ENCODE measurements at regions not wholly inside any gene's neighbourhood (a gene's known extent, or its start where the extent isn't known, plus 50 kb on each side); places are given as distances from the start of the nearest gene placed in this dataset.

- no peak for DNase-seq (ENCODE audit: low spot score)
Measured at GRCh38 chr3:56985460-56985859, 75.0 kb upstream of the SPATA12 start.

DNA sequence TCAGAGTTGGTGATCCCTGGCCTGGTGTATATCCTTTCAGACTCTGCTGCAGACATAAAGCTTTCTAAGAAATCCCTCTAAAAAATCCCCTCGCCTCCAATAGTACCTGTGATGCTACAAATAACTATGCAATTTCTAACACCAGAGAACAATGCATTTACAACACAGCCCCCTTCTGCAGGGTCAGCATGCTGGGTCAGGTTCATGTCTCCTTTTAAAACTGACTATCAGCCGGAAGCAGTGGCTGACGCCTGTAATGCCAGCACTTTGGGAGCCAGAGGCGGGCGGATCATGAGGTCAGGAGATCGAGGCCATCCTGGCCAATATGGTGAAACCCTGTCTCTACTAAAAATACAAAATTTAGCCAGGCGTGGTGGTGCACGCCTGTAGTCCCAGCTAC lies 77.0 kb upstream of the SPATA12 start:
- DNase-seq (ENCODE audit: low spot score) = no peak

DNA sequence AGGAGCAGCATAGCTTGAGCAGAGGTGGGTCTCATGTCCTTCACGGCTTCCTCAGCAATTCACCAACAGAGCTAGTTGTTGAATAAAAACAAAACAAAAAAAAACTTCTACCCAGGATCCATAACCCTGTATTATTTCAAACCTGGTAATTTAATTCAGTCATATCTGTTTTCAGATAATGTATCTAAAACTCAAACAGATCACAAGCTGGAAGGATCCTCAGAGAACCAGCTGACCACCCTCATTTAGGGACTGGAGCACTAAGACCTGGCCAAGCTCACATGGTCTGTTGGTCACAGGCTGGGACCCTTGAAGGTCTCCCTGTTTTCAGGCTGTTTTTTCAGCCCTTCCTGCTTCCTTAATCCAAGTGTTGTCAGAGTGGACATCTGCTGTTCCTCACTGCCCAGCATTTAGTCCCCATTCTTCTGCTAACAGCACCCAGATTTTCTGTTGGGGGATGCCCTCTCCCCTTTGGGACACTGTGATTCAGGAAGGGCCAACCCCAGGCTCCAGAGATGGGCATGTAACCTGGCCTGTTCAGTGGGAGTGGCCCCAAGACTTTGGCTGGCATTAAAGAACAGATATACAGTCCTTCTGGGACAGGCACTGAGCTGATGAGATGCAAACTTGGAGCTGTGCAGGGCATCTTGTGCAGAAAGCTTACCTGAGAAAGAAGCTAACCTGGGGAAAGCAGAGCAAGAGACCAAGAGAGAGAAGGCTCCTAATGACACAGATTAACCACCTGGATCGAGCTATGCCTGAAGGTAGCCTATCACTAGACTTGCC lies 78.8 kb upstream of the SPATA12 start:
- DNase-seq (ENCODE audit: low spot score) = no peak

DNA sequence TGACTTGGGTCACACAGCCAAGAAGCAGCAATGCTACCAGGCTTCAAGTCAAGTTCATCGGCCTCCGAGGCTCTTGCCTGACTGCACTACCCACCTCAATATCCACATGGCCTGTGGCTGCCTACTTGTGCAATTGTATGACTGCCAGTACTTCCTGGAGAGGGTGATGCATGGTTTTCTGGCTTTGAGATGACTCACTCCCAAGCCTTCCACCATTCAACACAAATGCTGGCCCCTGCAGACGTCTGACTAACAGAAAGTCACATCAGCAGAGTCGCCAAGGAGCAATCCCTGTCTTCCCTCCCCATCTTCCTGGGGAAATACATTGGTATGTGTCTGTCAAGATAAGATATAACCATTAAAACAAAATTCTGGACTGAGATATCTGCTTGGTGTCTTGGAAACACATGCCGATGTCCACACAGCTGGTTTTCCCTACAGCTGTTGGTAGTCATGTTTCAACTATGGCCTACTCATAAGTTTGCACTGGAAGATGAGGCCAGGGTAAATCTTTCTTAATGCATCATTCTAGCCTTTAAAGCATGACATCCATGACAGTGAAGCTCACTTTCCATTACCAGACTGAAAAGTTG lies 79.6 kb upstream of the SPATA12 start:
- peak; percentile 56 for DNase-seq (ENCODE audit: low spot score)

GRCh38 chr3:56980243-56980642 lies 80.2 kb upstream of the SPATA12 start:
- DNase-seq (ENCODE audit: low spot score) = no peak

DNA sequence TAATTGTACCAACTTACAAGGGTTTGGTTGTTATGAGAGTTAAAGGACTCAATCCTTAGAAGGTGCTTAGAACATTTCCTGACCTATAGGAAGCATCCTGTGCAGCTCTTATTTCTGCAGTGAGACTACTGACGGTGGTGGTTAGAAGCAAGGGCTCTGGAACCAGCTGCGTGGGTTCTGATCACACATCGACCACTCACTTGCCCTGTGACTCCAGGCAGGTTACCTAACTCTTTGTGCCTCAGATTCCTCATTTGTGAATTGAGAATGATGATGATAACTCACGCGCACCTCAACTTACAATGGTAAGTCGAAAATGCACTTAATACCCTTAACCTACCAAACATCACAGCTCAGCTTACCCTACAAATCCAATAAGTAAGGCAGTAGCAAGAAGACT lies 80.7 kb upstream of the SPATA12 start:
- DNase-seq (ENCODE audit: low spot score) = no peak

DNA sequence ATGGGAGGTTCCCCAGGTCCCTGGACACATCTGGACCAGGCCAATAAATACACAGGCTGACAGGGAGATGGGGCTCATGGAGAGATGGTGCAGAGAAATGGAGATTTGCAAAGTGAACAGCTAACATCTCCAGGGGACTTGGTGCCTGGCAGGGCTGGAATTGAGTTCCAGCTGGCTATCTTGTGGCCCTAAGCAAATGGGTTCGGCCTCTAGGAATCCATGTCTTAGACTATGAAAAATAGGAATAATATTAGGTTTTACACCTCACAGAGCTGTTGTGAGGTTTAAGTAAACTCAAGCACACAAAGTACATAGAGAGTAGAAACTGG lies 82.9 kb upstream of the SPATA12 start:
- no peak for DNase-seq (ENCODE audit: low spot score)

DNA sequence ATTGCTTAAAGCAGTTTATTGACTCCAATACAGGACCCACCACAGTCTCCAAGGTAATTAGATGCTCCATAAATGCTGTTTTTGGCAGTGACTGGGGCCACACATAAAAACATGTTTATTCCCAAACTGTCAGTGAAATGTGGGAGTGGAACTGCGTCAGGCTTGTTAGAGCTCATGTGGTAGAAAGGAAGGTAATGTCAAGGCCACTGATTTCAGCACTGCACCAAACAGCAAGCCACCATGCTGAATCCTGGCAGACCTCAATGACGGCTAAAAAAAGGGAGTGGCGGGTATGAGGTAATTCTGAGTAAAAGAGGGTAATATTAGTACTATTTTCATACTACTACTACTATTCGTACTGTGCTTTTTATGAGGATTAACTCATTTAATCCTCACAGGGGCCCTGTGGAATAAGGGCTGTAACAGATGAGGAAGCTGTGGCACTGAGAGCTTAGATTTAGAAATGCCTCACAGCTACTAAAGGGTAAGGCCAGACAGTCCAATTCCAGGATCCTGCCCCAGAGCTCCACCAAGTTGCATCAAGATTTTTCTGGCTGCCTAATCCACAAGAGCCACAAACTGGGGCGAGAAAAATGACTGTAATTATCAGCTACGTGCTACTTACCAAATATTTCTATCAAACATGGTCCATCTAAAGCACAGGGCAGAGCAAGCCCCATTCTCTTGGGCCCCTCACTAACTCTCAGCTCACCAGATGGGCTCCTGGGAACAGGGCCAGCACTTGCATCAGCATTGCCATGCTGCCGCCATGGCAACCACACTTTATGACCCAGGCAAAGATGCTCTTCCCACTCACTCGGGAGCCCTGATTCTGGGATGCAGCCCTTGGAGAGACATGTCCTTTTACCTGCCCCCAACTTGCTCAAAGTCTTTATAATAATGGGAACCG lies 83.6 kb upstream of the SPATA12 start:
- no peak for DNase-seq (ENCODE audit: low spot score)

DNA sequence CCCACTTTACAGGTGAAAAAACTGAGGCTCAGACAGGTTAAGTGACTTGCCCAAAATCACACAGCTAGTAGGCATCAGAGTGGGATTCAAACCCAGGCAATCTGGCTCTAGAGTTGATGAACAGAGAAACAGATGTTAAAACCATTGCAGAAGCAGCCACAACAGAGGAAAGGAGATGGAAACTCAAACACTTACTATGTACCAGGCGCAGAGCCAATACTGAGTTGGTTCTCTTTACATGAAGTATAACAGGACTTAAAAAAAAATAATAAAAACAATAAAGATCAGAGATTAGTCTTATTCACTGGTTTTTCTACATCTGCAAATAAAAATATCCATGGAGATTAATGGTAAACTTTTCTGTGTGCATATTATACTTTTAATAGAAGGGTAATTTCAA lies 84.9 kb upstream of the SPATA12 start:
- no peak for DNase-seq (ENCODE audit: low spot score)

DNA sequence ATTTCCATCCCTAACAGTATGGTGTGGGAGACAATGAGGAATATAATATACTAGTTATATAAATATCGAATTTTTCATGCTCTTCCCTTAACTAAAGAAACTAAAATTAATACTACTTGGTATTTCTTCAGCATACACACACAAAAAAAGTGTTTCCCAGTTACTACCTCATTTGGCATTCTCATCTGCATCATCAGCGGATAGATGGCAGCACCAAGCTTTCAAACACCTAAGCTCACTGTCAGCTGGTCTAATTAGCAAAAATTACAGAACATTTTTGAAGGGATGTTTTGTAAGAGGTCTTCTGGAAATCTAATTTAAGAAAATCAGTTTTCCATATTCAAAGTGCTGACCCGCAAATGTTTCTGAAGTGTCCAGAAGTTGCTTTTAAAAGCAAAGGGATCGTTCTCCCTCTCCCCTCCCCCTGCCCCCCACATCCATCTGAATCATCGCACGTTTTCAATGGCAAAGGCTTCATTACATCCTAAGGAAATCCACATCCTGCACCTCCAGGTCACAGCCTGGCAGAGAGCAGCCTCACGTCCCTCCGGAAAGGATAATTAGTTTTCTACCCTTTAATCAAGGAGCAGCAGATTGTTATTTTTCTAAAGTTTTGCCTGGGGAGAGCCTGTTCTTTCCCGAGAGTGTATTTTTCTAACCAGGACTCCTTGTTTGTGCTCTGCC lies 86.1 kb upstream of the SPATA12 start:
- no peak for DNase-seq (ENCODE audit: low spot score)

- DNase-seq (ENCODE audit: low spot score) = no peak
Measured at GRCh38 chr3:56971816-56972215, 88.6 kb upstream of the SPATA12 start.

DNA sequence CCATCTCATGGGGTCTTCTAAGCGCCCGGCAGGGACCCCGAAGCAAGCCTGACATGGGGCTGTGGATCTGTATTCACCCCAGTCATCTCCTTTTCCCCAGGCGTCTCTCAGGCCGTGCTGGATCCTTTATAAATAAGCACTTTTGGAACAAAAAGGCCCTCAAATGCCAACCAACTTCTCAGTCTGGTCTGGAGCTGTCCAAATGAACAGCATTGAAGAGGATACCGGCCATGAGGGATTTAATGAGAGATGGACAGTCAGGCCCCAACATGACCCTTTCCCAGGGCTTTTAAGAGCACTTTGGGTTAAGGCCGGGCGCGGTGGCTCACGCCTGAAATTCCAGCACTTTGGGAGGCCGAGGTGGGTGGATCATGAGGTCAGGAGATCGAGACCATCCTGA lies 89.2 kb upstream of the SPATA12 start:
- DNase-seq (ENCODE audit: low spot score) = no peak

DNA sequence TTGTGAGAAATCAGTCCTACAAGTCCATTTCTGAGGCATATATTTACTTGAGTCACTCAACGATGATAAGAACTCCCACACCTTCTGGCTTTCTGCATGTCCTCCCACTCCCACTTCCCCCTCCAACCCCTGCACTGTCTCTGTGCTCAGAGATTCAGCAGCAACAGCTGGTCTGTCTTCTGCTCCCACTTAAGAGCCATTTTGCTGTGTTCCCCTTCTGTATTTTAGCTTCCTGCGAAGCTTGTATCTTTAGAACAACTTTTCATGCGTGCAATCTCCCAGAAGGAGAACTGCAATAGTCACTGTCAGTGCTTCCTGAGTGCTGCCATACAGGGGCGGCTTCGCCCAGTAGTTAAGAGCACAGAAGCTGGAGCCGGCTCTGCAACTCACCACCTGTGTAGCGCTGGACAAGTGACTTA lies 90.0 kb upstream of the SPATA12 start:
- no peak for DNase-seq (ENCODE audit: low spot score)

- no peak for DNase-seq (ENCODE audit: low spot score)
Measured at GRCh38 chr3:56969851-56970250, 90.6 kb upstream of the SPATA12 start.

DNA sequence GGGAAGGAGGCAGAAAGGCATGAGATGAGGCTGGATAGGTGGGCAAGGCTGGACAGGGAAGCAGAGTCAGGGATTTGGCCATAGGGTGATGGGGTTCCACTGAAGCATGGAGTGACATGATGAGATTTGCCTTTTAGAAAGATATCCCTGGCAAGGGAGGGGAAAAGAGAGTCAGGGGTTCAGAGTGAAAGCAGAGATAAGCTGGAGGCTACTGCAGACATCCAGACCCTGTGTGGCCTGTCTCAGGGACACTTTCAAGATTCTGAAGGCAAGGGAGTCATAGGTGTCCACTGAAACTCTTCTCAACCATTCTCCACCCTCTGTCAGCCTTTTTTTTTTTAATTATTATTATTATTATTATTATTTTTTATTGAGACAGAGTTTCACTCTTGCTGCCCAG lies 94.0 kb upstream of the SPATA12 start:
- DNase-seq (ENCODE audit: low spot score) = no peak

- no peak for DNase-seq (ENCODE audit: low spot score)
Measured at GRCh38 chr3:56966104-56966503, 94.4 kb upstream of the SPATA12 start.

DNA sequence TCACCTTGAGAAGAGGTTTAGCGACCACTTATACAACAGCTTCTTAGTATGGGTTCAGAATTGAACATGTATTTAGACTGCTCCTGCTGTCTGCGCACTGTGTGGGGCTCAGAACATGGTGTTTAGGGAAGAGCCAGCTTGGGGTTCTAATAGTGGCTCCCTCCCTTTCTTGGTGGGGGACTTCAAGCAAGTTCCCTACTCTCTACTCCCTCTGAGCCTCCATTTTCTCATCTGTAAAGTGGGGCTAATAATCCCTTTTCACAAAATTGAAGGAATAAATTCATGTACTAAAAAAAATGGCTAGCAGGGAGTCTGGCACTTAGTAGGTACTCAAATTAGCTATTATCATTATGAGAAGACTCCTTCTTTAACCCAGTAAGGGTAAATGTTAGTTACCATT lies 97.5 kb upstream of the SPATA12 start:
- no peak for DNase-seq (ENCODE audit: low spot score)

GRCh38 chr3:56962206-56962605 lies 98.3 kb upstream of the SPATA12 start:
- no peak for DNase-seq (ENCODE audit: low spot score)

GRCh38 chr3:56960234-56960917 lies 100.1 kb upstream of the SPATA12 start:
- DNase-seq (ENCODE audit: low spot score) = no peak

GRCh38 chr3:56958879-56959278 lies 101.6 kb upstream of the SPATA12 start:
- DNase-seq (ENCODE audit: low spot score) = no peak

GRCh38 chr3:56957522-56957921 lies 102.9 kb upstream of the SPATA12 start:
- no peak for DNase-seq (ENCODE audit: low spot score)

GRCh38 chr3:56956906-56957305 lies 103.6 kb upstream of the SPATA12 start:
- no peak for DNase-seq (ENCODE audit: low spot score)

Data from ureter (tissue), 1 donor.